Amygdala (tissue), 56 donors: ENCODE measurements at regions not wholly inside any gene's neighbourhood (a gene's known extent, or its start where the extent isn't known, plus 50 kb on each side); places are given as distances from the start of the nearest gene placed in this dataset.
"Not testable (repeated sequence)": the region's sequence is repeated elsewhere in the genome, so short reads cannot be mapped to it uniquely, and the experiment has no call there.

ENCODE experiments used
- DNase-seq, 56 donors: peaks; one replicate each; lab custom pipeline; 2025; lab: John Stamatoyannopoulos, UW

- no peak for DNase-seq
These were observed 79.2 kb upstream of the BACH2 start for GRCh38 chr6:90375681-90376439.

- DNase-seq = no peak
These were observed 77.6 kb upstream of the BACH2 start for GRCh38 chr6:90374201-90374600.

- no peak for DNase-seq
These were observed 76.2 kb upstream of the BACH2 start for GRCh38 chr6:90372885-90373284.

GRCh38 chr6:90372450-90372849, 75.8 kb upstream of the BACH2 start:
- no peak for DNase-seq

GRCh38 chr6:90370493-90370959, 73.9 kb upstream of the BACH2 start:
- DNase-seq = no peak

- no peak for DNase-seq
These were observed 73.0 kb upstream of the BACH2 start for GRCh38 chr6:90369651-90370050.

- peak in 2 of 56 donors; percentile 13 to 14 for DNase-seq
These were observed 72.4 kb upstream of the BACH2 start for GRCh38 chr6:90369024-90369519.

GRCh38 chr6:90368601-90369000, 72.0 kb upstream of the BACH2 start:
- no peak for DNase-seq

- no peak for DNase-seq
These were observed 71.4 kb upstream of the BACH2 start for GRCh38 chr6:90368001-90368400.

- DNase-seq = no peak
These were observed 69.0 kb upstream of the BACH2 start for GRCh38 chr6:90365565-90366219.

GRCh38 chr6:90365002-90365401, 68.4 kb upstream of the BACH2 start:
- DNase-seq = no peak

GRCh38 chr6:90364286-90364685, 67.6 kb upstream of the BACH2 start:
- DNase-seq = no peak

GRCh38 chr6:90362318-90362717, 65.7 kb upstream of the BACH2 start:
- peak in 1 of 56 donors; percentile 6 for DNase-seq

- no peak for DNase-seq
These were observed 64.5 kb upstream of the BACH2 start for GRCh38 chr6:90361174-90361573.

GRCh38 chr6:90358036-90358770, 61.6 kb upstream of the BACH2 start:
- DNase-seq = not testable (repeated sequence)

GRCh38 chr6:90356012-90356421, 59.4 kb upstream of the BACH2 start:
- no peak for DNase-seq

- no peak for DNase-seq
These were observed 58.3 kb upstream of the BACH2 start for GRCh38 chr6:90354961-90355360.

- no peak for DNase-seq
These were observed 55.1 kb upstream of the BACH2 start for GRCh38 chr6:90351696-90352095.

- peak in 1 of 56 donors; percentile 4 for DNase-seq
These were observed 54.3 kb upstream of the BACH2 start for GRCh38 chr6:90350689-90351554.

- DNase-seq = no peak
These were observed 50.8 kb upstream of the BACH2 start for GRCh38 chr6:90347411-90347851.
